ENCODE measurements at regions not wholly inside any gene's neighbourhood (a gene's known extent, or its start where the extent isn't known, plus 50 kb on each side); places are given as distances from the start of the nearest gene placed in this dataset.

DNA sequence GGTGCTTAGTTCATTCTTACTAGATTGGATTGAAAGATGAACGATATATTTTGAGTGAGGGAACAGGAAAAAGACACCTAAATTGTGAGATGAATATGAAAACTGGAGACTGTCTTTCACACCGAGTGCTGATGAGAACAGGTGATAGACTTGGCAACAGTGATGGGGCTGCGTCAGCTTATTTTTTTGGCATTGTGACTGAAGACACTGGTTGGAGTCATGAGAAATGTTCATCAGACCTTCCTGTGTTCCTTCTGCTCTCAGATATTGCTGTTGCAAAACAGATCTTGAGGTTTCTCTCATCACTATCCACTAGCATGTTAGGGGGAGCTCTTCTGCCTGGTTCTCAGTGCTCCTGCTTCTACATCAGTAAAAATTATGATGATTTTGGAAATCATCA lies 124.2 kb upstream of the KCNIP4 start:
- TF ChIP-seq, protein P1, sequence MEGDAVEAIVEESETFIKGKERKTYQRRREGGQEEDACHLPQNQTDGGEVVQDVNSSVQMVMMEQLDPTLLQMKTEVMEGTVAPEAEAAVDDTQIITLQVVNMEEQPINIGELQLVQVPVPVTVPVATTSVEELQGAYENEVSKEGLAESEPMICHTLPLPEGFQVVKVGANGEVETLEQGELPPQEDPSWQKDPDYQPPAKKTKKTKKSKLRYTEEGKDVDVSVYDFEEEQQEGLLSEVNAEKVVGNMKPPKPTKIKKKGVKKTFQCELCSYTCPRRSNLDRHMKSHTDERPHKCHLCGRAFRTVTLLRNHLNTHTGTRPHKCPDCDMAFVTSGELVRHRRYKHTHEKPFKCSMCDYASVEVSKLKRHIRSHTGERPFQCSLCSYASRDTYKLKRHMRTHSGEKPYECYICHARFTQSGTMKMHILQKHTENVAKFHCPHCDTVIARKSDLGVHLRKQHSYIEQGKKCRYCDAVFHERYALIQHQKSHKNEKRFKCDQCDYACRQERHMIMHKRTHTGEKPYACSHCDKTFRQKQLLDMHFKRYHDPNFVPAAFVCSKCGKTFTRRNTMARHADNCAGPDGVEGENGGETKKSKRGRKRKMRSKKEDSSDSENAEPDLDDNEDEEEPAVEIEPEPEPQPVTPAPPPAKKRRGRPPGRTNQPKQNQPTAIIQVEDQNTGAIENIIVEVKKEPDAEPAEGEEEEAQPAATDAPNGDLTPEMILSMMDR (IDR thresholded peaks at IDR 0.05), result no peak
- TF ChIP-seq POLR2AphosphoS5 (IDR thresholded peaks at IDR 0.05) (no peak), POLR2A (IDR thresholded peaks at IDR 0.05) (no peak)
